Fibroblast of lung (primary cell): ENCODE measurements at regions not wholly inside any gene's neighbourhood (a gene's known extent, or its start where the extent isn't known, plus 50 kb on each side); places are given as distances from the start of the nearest gene placed in this dataset.

Experiments used
- DNase-seq, 2 donors: peaks; one replicate each; pipeline versions ENCODE4 v3.0.0 to v3.0.0-alpha.2; 2010; ENCODE audit warnings: low read depth in 2 of 2
- H2AFZ ChIP-seq: 2 replicates; pipeline ENCODE4 v1.5.1; 2012; ENCODE audit warnings: low read length, control low read depth, inconsistent platforms
- H3K27ac ChIP-seq: 2 replicates; pipeline ENCODE4 v1.5.1; 2011; ENCODE audit warnings: low read length, control low read depth; ENCODE audit not compliant: insufficient read depth
- H3K27me3 ChIP-seq: 2 replicates; pipeline ENCODE4 v1.5.1; 2011; ENCODE audit warnings: mild to moderate bottlenecking, low read length; ENCODE audit not compliant: control insufficient read depth, insufficient read depth
- H3K36me3 ChIP-seq: 2 replicates; pipeline ENCODE4 v1.5.1; 2011; ENCODE audit warnings: low read length; ENCODE audit not compliant: control insufficient read depth, insufficient read depth
- H3K4me1 ChIP-seq: 2 replicates; pipeline ENCODE4 v1.5.1; 2011; ENCODE audit warnings: low read length; ENCODE audit not compliant: control insufficient read depth, insufficient read depth; ENCODE audit errors: extremely low read depth
- H3K4me2 ChIP-seq: 2 replicates; pipeline ENCODE4 v1.5.1; 2011; ENCODE audit warnings: low read length, control low read depth; ENCODE audit not compliant: insufficient read depth; ENCODE audit errors: extremely low read depth
- H3K4me3 ChIP-seq, 4 experiments: fragments of 200-600 bp in 1 of 4; sonication (generic) in 1 of 4; replicated peaks in 1 of 4; 2 replicates each; pipeline ENCODE4 v1.5.1; 2011 to 2016; ENCODE audit warnings: low read length in 4 of 4, low read depth in 3 of 4, mild to moderate bottlenecking in 3 of 4, control low read depth in 2 of 4, inconsistent platforms in 1 of 4, mixed read lengths in 1 of 4; ENCODE audit not compliant: insufficient read depth in 1 of 4; ENCODE audit errors: control extremely low read depth in 1 of 4
- H3K79me2 ChIP-seq: 2 replicates; pipeline ENCODE4 v1.5.1; 2012; ENCODE audit warnings: mild to moderate bottlenecking, low read length, inconsistent platforms; ENCODE audit not compliant: control insufficient read depth, insufficient read depth
- H3K9ac ChIP-seq: 2 replicates; pipeline ENCODE4 v1.5.1; 2011; ENCODE audit warnings: mild to moderate bottlenecking, low read length, control low read depth; ENCODE audit not compliant: insufficient read depth
- H3K9me3 ChIP-seq: 2 replicates; pipeline ENCODE4 v1.5.1; 2012; ENCODE audit warnings: low read depth, low read length; ENCODE audit not compliant: control insufficient read depth, insufficient read depth
- H4K20me1 ChIP-seq: 2 replicates; pipeline ENCODE4 v1.5.1; 2011; ENCODE audit warnings: low read length; ENCODE audit not compliant: control insufficient read depth, insufficient read depth; ENCODE audit errors: extremely low read depth
- CTCF ChIP-seq, 2 donors: IDR thresholded peaks in 1 of 2; conservative IDR thresholded peaks in 1 of 2; 1 replicate in 1 of 2; 2 replicates in 1 of 2; pipeline ENCODE4 v1.5.1; 2011 to 2012; ENCODE audit warnings: low read length in 2 of 2, control low read depth in 1 of 2, inconsistent platforms in 1 of 2, low read depth in 1 of 2, mild to moderate bottlenecking in 1 of 2
- EZH2 ChIP-seq: IDR thresholded peaks from 2 replicates; pipeline ENCODE4 v1.5.1; 2012; ENCODE audit warnings: low read length, control low read depth, mild to moderate bottlenecking; ENCODE audit errors: missing control alignments

- no peaks in the 10 kb centered on the region for H3K9me3 ChIP-seq
- no peaks in the 10 kb centered on the region for H3K36me3 ChIP-seq
- no peak overlapping the region for H2AFZ ChIP-seq
- H4K20me1 ChIP-seq, result no peaks in the 10 kb centered on the region
- no peak overlapping the region for H3K27ac ChIP-seq
- H3K4me3 ChIP-seq, result no peak overlapping the region
- H3K9ac ChIP-seq, result no peak overlapping the region
- TF ChIP-seq CTCF (conservative IDR thresholded peaks at IDR 0.05 in 1 of 2, IDR thresholded peaks at IDR 0.05 in 1 of 2; ENCODE audit: low read depth in 1 of 2, low read length in 2 of 2), result no peak
- no peak for TF ChIP-seq EZH2
- H3K4me1 ChIP-seq, result no peaks in the 10 kb centered on the region
- H3K4me2 ChIP-seq, result no peak overlapping the region
- H3K27me3 ChIP-seq, result no peaks in the 10 kb centered on the region
- no peak for DNase-seq
- H3K79me2 ChIP-seq, result no peaks in the 10 kb centered on the region
These were observed 121.1 kb upstream of the SYT10 start for GRCh38 chr12:33560653-33561208.

GRCh38 chr12:33562401-33562800 is 122.8 kb upstream of the SYT10 start:
- Histone ChIP-seq H3K4me1 (no peaks in the 10 kb centered on the region), H3K4me3 (no peak overlapping the region), H3K4me2 (no peak overlapping the region), H3K79me2 (no peaks in the 10 kb centered on the region), H4K20me1 (no peaks in the 10 kb centered on the region), H3K27me3 (no peaks in the 10 kb centered on the region), H3K9ac (no peak overlapping the region), H3K27ac (no peak overlapping the region), H3K9me3 (no peaks in the 10 kb centered on the region), H3K36me3 (no peaks in the 10 kb centered on the region), H2AFZ (no peak overlapping the region)
- no peak for TF ChIP-seq EZH2
- no peak for TF ChIP-seq CTCF (conservative IDR thresholded peaks at IDR 0.05 in 1 of 2, IDR thresholded peaks at IDR 0.05 in 1 of 2; ENCODE audit: low read depth in 1 of 2, low read length in 2 of 2)
- DNase-seq, result no peak

GRCh38 chr12:33566403-33566802 is 126.8 kb upstream of the SYT10 start:
- TF ChIP-seq CTCF (conservative IDR thresholded peaks at IDR 0.05 in 1 of 2, IDR thresholded peaks at IDR 0.05 in 1 of 2; ENCODE audit: low read depth in 1 of 2, low read length in 2 of 2), result no peak
- no peak for TF ChIP-seq EZH2
- Histone ChIP-seq H3K4me3 (no peak overlapping the region), H3K4me1 (no peaks in the 10 kb centered on the region), H3K27me3 (no peaks in the 10 kb centered on the region), H4K20me1 (no peaks in the 10 kb centered on the region), H3K27ac (no peak overlapping the region), H3K36me3 (no peaks in the 10 kb centered on the region), H3K4me2 (no peak overlapping the region), H2AFZ (no peak overlapping the region), H3K9ac (no peak overlapping the region), H3K9me3 (no peaks in the 10 kb centered on the region), H3K79me2 (no peaks in the 10 kb centered on the region)
- DNase-seq, result no peak
